ENCODE measurements at regions not wholly inside any gene's neighbourhood (a gene's known extent, or its start where the extent isn't known, plus 50 kb on each side); places are given as distances from the start of the nearest gene placed in this dataset.

GRCh38 chr19:46944123-46944748 is 75.4 kb upstream of the NPAS1 start:
- ATAC-seq (ENCODE audit: low FRiP score), result no peak

DNA sequence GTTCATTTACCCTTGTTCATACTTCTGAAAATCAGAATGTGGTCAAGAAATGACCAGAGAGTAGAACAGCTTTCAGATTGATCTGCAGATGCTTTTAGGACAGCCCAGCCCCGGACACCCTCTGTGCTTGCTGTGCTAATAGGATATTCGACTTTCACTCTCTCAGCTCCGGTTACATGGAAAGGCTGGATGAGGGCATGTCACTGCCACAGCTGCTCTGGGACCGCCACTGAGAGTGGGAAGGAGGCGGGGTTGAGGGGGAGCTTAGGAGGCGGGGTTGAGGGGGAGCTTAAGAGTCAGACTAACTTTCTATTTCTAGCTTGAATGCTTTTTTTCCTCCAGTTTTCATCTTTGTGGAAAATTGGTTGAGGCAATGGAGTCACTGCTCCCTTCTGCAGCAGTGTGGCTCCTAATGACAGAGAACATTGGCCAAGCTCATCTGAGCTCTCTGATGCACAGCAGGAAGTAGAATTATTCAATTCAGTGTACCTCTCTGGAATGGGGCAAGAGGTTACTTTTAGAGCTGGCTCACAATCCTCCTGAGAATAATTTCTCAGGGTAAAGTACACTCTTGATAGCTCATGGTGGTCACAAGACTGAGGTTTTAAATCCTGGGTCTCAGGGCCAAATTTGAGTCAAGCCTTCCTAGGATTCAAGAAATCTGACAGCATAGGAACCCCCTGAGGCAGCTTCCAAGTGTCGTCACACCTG is 74.6 kb upstream of the NPAS1 start:
- ATAC-seq (ENCODE audit: low FRiP score) (no peak), DNase-seq (ENCODE audit: low spot score) (no peak)
- no peak for TF ChIP-seq CTCF (IDR thresholded peaks at IDR 0.05)

More at GRCh38 chr19:46944123-46944748, 75.4 kb upstream of the NPAS1 start:
- TF ChIP-seq CTCF (IDR thresholded peaks at IDR 0.05), result no peak
- DNase-seq (ENCODE audit: low spot score), result no peak

GRCh38 chr19:46945694-46946489 is 73.7 kb upstream of the NPAS1 start:
- ATAC-seq (ENCODE audit: low FRiP score), result no peak
- no peak for DNase-seq (ENCODE audit: low spot score)

DNA sequence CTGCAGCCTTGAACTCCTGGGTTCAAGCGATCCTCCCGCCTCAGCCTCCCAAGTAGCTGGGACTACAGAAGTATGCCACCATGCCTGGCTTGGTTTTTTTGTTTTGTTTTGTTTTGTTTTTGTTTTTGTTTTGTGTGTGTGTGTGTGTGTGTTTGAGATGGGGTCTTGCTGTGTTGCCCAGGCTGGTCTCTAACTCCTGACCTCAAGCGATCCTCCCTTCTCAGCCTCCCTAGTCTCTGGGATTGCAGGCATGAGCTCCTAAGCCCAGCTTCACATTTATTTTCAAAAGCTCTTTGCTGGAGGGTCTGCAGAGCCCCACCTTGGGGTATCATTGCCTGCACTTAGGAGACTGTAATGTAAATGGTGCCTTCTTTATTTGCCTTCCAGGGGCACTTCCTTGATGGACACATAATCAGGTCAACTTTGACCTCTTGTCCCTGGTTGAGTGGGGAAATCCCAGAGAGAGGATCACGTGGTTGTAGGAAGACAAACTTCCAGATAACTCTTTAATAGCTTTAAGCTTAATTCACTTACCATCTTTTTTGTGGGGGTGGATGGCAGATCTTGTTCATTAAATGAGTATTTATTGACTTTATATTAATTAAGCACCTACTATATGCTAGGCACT is 72.9 kb upstream of the NPAS1 start:
- ATAC-seq (ENCODE audit: low FRiP score) (no peak), DNase-seq (ENCODE audit: low spot score) (no peak)
- TF ChIP-seq CTCF (IDR thresholded peaks at IDR 0.05), result no peak

More at GRCh38 chr19:46945694-46946489, 73.7 kb upstream of the NPAS1 start:
- no peak for TF ChIP-seq CTCF (IDR thresholded peaks at IDR 0.05)

DNA sequence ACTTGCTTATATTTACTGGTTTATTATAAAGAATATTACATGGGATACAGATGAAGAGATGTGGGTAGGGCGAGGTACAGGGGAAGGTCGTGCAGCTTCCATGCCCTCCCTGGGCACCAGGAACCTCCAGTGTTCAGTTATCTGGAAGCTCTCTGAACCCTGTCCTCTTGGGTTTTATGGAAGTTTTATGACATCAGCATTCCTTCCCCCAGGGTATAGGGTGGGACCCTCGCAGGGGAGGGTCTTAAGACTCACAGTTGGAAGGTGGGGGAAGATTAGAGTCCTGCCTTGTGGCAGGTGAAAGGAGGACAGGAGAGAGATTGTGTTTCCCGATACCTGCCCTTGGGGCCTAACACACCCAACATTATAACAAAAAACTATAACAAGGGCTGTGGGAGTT is 71.8 kb upstream of the NPAS1 start:
- no peak for TF ChIP-seq CTCF (IDR thresholded peaks at IDR 0.05)
- ATAC-seq (ENCODE audit: low FRiP score) (no peak), DNase-seq (ENCODE audit: low spot score) (no peak)

GRCh38 chr19:46950526-46951170 is 69.0 kb upstream of the NPAS1 start:
- ATAC-seq (ENCODE audit: low FRiP score), result no peak
- no peak for DNase-seq (ENCODE audit: low spot score)
- no peak for TF ChIP-seq CTCF (IDR thresholded peaks at IDR 0.05)

Data from omental fat pad (tissue), 3 donors.